ENCODE measurements at regions not wholly inside any gene's neighbourhood (a gene's known extent, or its start where the extent isn't known, plus 50 kb on each side); places are given as distances from the start of the nearest gene placed in this dataset.

DNA sequence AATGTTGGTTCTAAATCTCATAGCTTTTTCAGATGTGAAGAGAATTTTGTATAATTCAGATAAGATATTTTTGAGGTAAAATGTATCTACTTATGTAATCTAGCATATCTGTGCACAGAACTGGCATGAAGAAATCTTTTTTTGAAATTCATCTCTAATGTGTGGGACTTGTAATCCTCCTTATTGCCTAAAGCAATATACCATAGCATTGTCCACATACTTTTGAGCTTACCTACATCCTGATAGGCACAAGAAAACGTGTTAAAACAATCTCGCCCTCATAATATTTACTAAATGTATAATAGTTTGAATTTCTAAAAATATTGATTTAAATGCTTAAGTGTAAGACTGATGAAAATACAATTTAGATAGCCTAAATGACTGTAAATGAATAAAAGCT is 1686.5 kb upstream of the ACO1 start:
- ChIA-PET POLR2A (no interaction called here), CTCF (no interaction called here)
- Mint-ChIP-seq H3K36me3 (ENCODE audit: low read depth) (no peaks in the 10 kb centered on the region), H3K4me3 (no peak overlapping the region), H3K9me3 (no peaks in the 10 kb centered on the region), H3K27me3 (no peaks in the 10 kb centered on the region), H3K4me1 (ENCODE audit: low read depth) (no peaks in the 10 kb centered on the region), H3K27ac (no peak overlapping the region)
- no peak for DNase-seq
- TF ChIP-seq, protein P1, sequence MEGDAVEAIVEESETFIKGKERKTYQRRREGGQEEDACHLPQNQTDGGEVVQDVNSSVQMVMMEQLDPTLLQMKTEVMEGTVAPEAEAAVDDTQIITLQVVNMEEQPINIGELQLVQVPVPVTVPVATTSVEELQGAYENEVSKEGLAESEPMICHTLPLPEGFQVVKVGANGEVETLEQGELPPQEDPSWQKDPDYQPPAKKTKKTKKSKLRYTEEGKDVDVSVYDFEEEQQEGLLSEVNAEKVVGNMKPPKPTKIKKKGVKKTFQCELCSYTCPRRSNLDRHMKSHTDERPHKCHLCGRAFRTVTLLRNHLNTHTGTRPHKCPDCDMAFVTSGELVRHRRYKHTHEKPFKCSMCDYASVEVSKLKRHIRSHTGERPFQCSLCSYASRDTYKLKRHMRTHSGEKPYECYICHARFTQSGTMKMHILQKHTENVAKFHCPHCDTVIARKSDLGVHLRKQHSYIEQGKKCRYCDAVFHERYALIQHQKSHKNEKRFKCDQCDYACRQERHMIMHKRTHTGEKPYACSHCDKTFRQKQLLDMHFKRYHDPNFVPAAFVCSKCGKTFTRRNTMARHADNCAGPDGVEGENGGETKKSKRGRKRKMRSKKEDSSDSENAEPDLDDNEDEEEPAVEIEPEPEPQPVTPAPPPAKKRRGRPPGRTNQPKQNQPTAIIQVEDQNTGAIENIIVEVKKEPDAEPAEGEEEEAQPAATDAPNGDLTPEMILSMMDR (IDR thresholded peaks at IDR 0.05) = no peak
- intact Hi-C loops (cut with micrococcal nuclease) = no loop called here
- ATAC-seq = no peak

DNA sequence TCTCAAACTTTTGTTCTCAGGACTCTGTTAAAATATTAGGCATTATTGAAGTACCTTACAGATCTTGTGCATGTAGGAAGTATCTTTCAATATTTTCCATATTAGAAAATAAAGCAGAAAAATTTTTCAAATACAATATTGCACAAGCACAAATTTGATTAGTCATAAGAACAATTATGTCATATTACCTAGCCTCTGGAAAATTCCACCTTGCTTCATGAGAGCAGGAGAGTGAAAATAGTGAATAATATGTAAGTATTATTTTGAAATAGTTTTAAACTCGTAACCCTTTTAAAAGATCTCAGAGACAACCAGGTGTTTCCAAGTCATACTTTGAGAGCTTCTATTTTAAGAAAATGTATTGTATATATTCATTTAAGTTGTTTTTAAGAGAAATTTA is 1672.9 kb upstream of the ACO1 start:
- Mint-ChIP-seq H3K36me3 (ENCODE audit: low read depth) (no peaks in the 10 kb centered on the region), H3K27ac (no peak overlapping the region)

DNA sequence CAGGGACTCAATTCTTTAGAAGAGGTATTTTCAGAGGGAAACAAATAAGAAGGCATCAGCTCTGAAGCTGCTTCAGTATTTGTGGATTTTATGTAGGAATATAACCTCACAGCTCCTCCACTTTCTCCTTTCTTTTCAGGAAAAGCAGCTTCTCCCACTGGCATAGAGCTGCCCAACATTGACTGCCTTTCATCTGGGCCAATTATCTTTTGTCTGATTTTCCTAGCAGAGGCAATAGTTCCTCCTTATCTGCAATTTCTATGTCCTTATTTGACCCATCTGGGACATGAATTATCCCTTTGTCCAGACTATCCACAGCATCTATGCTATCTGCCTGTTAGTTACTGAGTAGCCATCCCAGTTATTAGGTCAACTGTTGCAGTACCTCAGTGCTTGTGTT is 1671.2 kb upstream of the ACO1 start:
- ChIA-PET CTCF (no interaction called here), POLR2A (no interaction called here)
- Mint-ChIP-seq H3K27me3 (no peaks in the 10 kb centered on the region), H3K36me3 (ENCODE audit: low read depth) (no peaks in the 10 kb centered on the region), H3K27ac (no peak overlapping the region), H3K4me3 (no peak overlapping the region), H3K4me1 (ENCODE audit: low read depth) (no peaks in the 10 kb centered on the region), H3K9me3 (no peaks in the 10 kb centered on the region)
- DNase-seq = no peak
- intact Hi-C loops (cut with micrococcal nuclease) = no loop called here
- no peak for ATAC-seq
- TF ChIP-seq, protein P1 (IDR thresholded peaks at IDR 0.05) = no peak

More for the DNA sequence above, 1672.9 kb upstream of the ACO1 start:
- ChIA-PET CTCF (no interaction called here), POLR2A (no interaction called here)
- no peak for ATAC-seq
- TF ChIP-seq, protein P1 (IDR thresholded peaks at IDR 0.05) = no peak
- no peak overlapping the region for H3K4me3 Mint-ChIP-seq
- no peaks in the 10 kb centered on the region for H3K9me3 Mint-ChIP-seq
- no peak for DNase-seq
- no peaks in the 10 kb centered on the region for H3K4me1 Mint-ChIP-seq (ENCODE audit: low read depth)
- H3K27me3 Mint-ChIP-seq = no peaks in the 10 kb centered on the region
- intact Hi-C loops (cut with micrococcal nuclease) = no loop called here

DNA sequence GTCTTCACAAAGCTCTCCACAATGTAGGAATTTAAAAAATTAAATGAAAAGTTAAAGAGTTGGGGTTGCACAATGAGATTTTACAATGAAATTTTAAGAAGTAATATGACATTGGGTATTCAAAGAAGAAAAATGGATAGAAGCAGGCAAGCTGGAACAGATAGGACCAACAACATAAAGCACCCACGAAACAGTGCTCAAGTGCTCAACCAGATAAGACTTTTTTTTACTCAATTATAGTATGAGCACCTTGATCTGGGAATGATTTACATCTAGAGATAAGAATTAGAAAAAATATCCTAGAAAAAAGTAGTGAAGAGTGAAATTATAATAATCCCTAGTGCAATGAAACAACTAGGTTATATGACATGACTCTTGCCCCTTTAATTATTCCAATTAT is 1670.1 kb upstream of the ACO1 start:
- intact Hi-C loops (cut with micrococcal nuclease) = no loop called here
- Mint-ChIP-seq H3K36me3 (ENCODE audit: low read depth) (no peaks in the 10 kb centered on the region), H3K4me3 (no peak overlapping the region), H3K9me3 (no peaks in the 10 kb centered on the region), H3K27ac (no peak overlapping the region), H3K27me3 (no peaks in the 10 kb centered on the region), H3K4me1 (ENCODE audit: low read depth) (no peaks in the 10 kb centered on the region)
- POLR2A ChIA-PET = no interaction called here
- CTCF ChIA-PET = no interaction called here
- DNase-seq (no peak), ATAC-seq (no peak)
- TF ChIP-seq, protein P1 (IDR thresholded peaks at IDR 0.05) = no peak

DNA sequence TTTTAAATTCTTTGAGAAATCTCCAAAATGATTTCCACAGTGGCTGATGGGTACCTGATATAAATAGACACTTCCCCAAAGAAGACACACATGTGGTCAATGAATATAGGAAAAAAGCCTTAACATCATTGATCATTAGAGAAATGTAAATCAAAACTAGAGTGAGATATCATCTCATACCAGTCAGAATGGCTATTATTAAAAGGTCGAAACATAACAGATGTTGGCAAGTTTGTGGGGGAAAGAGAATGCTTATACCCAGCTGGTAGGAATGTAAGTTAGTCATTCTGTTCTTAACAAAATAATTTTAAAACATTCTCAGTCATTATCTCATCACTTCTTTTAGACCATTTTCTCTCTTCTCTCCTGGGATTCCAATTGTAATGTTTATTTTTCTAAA is 1666.0 kb upstream of the ACO1 start:
- no peaks in the 10 kb centered on the region for H3K9me3 Mint-ChIP-seq
- TF ChIP-seq, protein P1 (IDR thresholded peaks at IDR 0.05) = no peak
- no peaks in the 10 kb centered on the region for H3K4me1 Mint-ChIP-seq (ENCODE audit: low read depth)
- H3K36me3 Mint-ChIP-seq (ENCODE audit: low read depth) = no peaks in the 10 kb centered on the region
- no peak for DNase-seq
- no peak for ATAC-seq
- H3K27ac Mint-ChIP-seq = no peak overlapping the region
- ChIA-PET CTCF (no interaction called here), POLR2A (no interaction called here)
- no peak overlapping the region for H3K4me3 Mint-ChIP-seq
- peaks cover 1% of the 10 kb centered on the region for H3K27me3 Mint-ChIP-seq
- intact Hi-C loops (cut with micrococcal nuclease) = no loop called here
